MM.1S (cell line): ENCODE measurements at regions not wholly inside any gene's neighbourhood (a gene's known extent, or its start where the extent isn't known, plus 50 kb on each side); places are given as distances from the start of the nearest gene placed in this dataset.

Experiments
- DNase-seq: peaks from one replicate; pipeline ENCODE4 v3.0.0-alpha.2; 2015
- H2AFZ ChIP-seq: fragments of 300-600 bp; sonication (generic); 2 replicates; pipeline ENCODE4 v1.6.0; 2016; ENCODE audit warnings: antibody characterized with exemption, low read length
- H3F3A ChIP-seq: fragments of 300-600 bp; sonication (generic); 2 replicates; pipeline ENCODE4 v1.6.1; 2016; ENCODE audit warnings: mild to moderate bottlenecking, antibody characterized with exemption, low read length, moderate library complexity, mixed read lengths; ENCODE audit not compliant: insufficient read depth
- H3K27ac ChIP-seq: fragments of 300-600 bp; sonication (generic); 2 replicates; pipeline ENCODE4 v1.5.1; 2016; ENCODE audit warnings: mild to moderate bottlenecking, low read length
- H3K27me3 ChIP-seq: fragments of 300-600 bp; sonication (generic); replicated peaks from 2 replicates; pipeline ENCODE4 v1.6.0; 2016; ENCODE audit warnings: low read length; ENCODE audit not compliant: insufficient read depth
- H3K36me3 ChIP-seq: fragments of 300-600 bp; sonication (generic); replicated peaks from 2 replicates; pipeline ENCODE4 v1.6.1; 2016; ENCODE audit warnings: mild to moderate bottlenecking, low read length, mixed read lengths; ENCODE audit not compliant: insufficient read depth
- H3K4me1 ChIP-seq: fragments of 300-600 bp; sonication (generic); 2 replicates; pipeline ENCODE4 v1.6.1; 2016; ENCODE audit warnings: low read length, mixed read lengths
- H3K4me2 ChIP-seq: fragments of 300-600 bp; sonication (generic); 2 replicates; pipeline ENCODE4 v1.6.0; 2016; ENCODE audit warnings: low read depth, low read length
- H3K4me3 ChIP-seq: fragments of 300-600 bp; sonication (generic); 2 replicates; pipeline ENCODE4 v1.5.1; 2016; ENCODE audit warnings: low read length, mixed read lengths
- H3K79me2 ChIP-seq: fragments of 300-600 bp; sonication (generic); 2 replicates; pipeline ENCODE4 v1.6.1; 2016; ENCODE audit warnings: mixed run types, low read length, mixed read lengths
- H3K9ac ChIP-seq: fragments of 300-600 bp; sonication (generic); 2 replicates; pipeline ENCODE4 v1.6.1; 2016; ENCODE audit warnings: low read length, mixed read lengths
- H3K9me2 ChIP-seq: fragments of 300-600 bp; sonication (generic); replicated peaks from 2 replicates; pipeline ENCODE4 v1.6.1; 2016; ENCODE audit warnings: mild to moderate bottlenecking, low read length, mixed read lengths; ENCODE audit not compliant: insufficient read depth
- H3K9me3 ChIP-seq: fragments of 300-600 bp; sonication (generic); replicated peaks from 2 replicates; pipeline ENCODE4 v1.6.1; 2016; ENCODE audit warnings: mild to moderate bottlenecking, low read length, mixed read lengths; ENCODE audit not compliant: insufficient read depth
- H4K20me1 ChIP-seq: fragments of 300-600 bp; sonication (generic); 2 replicates; pipeline ENCODE4 v1.6.1; 2016; ENCODE audit warnings: mild to moderate bottlenecking, low read length, moderate library complexity, mixed read lengths; ENCODE audit not compliant: insufficient read depth
- EZH2 ChIP-seq: fragments of 300-600 bp; sonication (generic); optimal IDR thresholded peaks from 2 replicates; pipeline ENCODE3; 2017; ENCODE audit warnings: low read depth, mild to moderate bottlenecking, antibody characterized with exemption, low read length, mixed read lengths
- EZH2phosphoT487 ChIP-seq: fragments of 300-600 bp; sonication (generic); IDR thresholded peaks from 2 replicates; pipeline ENCODE4 v1.6.1; 2018; ENCODE audit warnings: antibody characterized with exemption, low read length
- TF ChIP-seq, protein P1 (sequence below): fragments of 300-600 bp; sonication (generic); IDR thresholded peaks from 2 replicates; pipeline ENCODE4 v1.5.1; 2016; ENCODE audit warnings: antibody characterized with exemption, low read length, mixed read lengths

- H3F3A ChIP-seq = no peaks in the 10 kb centered on the region
- TF ChIP-seq EZH2 = no peak
- TF ChIP-seq, protein P1, sequence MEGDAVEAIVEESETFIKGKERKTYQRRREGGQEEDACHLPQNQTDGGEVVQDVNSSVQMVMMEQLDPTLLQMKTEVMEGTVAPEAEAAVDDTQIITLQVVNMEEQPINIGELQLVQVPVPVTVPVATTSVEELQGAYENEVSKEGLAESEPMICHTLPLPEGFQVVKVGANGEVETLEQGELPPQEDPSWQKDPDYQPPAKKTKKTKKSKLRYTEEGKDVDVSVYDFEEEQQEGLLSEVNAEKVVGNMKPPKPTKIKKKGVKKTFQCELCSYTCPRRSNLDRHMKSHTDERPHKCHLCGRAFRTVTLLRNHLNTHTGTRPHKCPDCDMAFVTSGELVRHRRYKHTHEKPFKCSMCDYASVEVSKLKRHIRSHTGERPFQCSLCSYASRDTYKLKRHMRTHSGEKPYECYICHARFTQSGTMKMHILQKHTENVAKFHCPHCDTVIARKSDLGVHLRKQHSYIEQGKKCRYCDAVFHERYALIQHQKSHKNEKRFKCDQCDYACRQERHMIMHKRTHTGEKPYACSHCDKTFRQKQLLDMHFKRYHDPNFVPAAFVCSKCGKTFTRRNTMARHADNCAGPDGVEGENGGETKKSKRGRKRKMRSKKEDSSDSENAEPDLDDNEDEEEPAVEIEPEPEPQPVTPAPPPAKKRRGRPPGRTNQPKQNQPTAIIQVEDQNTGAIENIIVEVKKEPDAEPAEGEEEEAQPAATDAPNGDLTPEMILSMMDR = no peak
- TF ChIP-seq EZH2phosphoT487 = no peak
- no peaks in the 10 kb centered on the region for H3K27me3 ChIP-seq
These were observed 132.2 kb upstream of the TRIM2 start for GRCh38 chr4:153071958-153072598.

GRCh38 chr4:153072661-153073060, 131.6 kb upstream of the TRIM2 start:
- Histone ChIP-seq H3K9me3 (no peaks in the 10 kb centered on the region), H3K4me1 (no peaks in the 10 kb centered on the region), H3K79me2 (no peaks in the 10 kb centered on the region), H3K36me3 (no peaks in the 10 kb centered on the region), H3K27me3 (no peaks in the 10 kb centered on the region), H4K20me1 (no peaks in the 10 kb centered on the region), H3K4me3 (no peak overlapping the region), H3K9ac (no peak overlapping the region), H3F3A (no peaks in the 10 kb centered on the region), H3K9me2 (no peaks in the 10 kb centered on the region), H2AFZ (no peak overlapping the region), H3K27ac (no peak overlapping the region), H3K4me2 (no peak overlapping the region)
- TF ChIP-seq, protein P1 = no peak
- TF ChIP-seq EZH2 = no peak
- no peak for TF ChIP-seq EZH2phosphoT487
- no peak for DNase-seq

More at GRCh38 chr4:153071958-153072598, 132.2 kb upstream of the TRIM2 start:
- H3K36me3 ChIP-seq = no peaks in the 10 kb centered on the region
- H2AFZ ChIP-seq = no peak overlapping the region
- no peaks in the 10 kb centered on the region for H3K9me2 ChIP-seq
- no peaks in the 10 kb centered on the region for H3K9me3 ChIP-seq
- H3K79me2 ChIP-seq = no peaks in the 10 kb centered on the region
- H3K4me3 ChIP-seq = no peak overlapping the region
- H3K9ac ChIP-seq = no peak overlapping the region
- H3K4me2 ChIP-seq = no peak overlapping the region
- H3K4me1 ChIP-seq = no peaks in the 10 kb centered on the region
- DNase-seq = no peak
- no peaks in the 10 kb centered on the region for H4K20me1 ChIP-seq
- no peak overlapping the region for H3K27ac ChIP-seq

- no peak overlapping the region for H3K4me3 ChIP-seq
- H3K9ac ChIP-seq = no peak overlapping the region
- no peak for TF ChIP-seq EZH2phosphoT487
- no peak for TF ChIP-seq EZH2
- TF ChIP-seq, protein P1 = no peak
- no peaks in the 10 kb centered on the region for H3K79me2 ChIP-seq
- no peaks in the 10 kb centered on the region for H4K20me1 ChIP-seq
- H2AFZ ChIP-seq = no peak overlapping the region
- no peaks in the 10 kb centered on the region for H3K36me3 ChIP-seq
- no peak overlapping the region for H3K4me2 ChIP-seq
- no peaks in the 10 kb centered on the region for H3K9me2 ChIP-seq
- H3F3A ChIP-seq = no peaks in the 10 kb centered on the region
- DNase-seq = no peak
- no peaks in the 10 kb centered on the region for H3K9me3 ChIP-seq
- no peaks in the 10 kb centered on the region for H3K4me1 ChIP-seq
- H3K27ac ChIP-seq = no peak overlapping the region
- no peaks in the 10 kb centered on the region for H3K27me3 ChIP-seq
These were observed 129.8 kb upstream of the TRIM2 start for GRCh38 chr4:153074486-153074885.
